HEK293 (cell line): ENCODE measurements at regions not wholly inside any gene's neighbourhood (a gene's known extent, or its start where the extent isn't known, plus 50 kb on each side); places are given as distances from the start of the nearest gene placed in this dataset.

Source experiments
- CTCF ChIP-seq: fragments of 450-650 bp; formaldehyde crosslinking; IDR thresholded peaks from 2 replicates; pipeline ENCODE4 v1.5.1; 2016; ENCODE audit warnings: missing biosample characterization, missing genetic modification characterization
- KLF8 ChIP-seq: fragments of 450-650 bp; formaldehyde crosslinking; IDR thresholded peaks from 2 replicates; pipeline ENCODE4 v1.5.1; 2016; ENCODE audit warnings: missing biosample characterization, missing genetic modification characterization
- MEIS1 ChIP-seq: sonication (generic); formaldehyde crosslinking; IDR thresholded peaks from 2 replicates; pipeline ENCODE4 v1.8.1; 2022; ENCODE audit warnings: missing genetic modification reagents, mild to moderate bottlenecking, borderline replicate concordance
- REST ChIP-seq: fragments of 450-650 bp; formaldehyde crosslinking; IDR thresholded peaks from 2 replicates; pipeline ENCODE4 v1.5.1; 2016; ENCODE audit warnings: missing biosample characterization, missing genetic modification characterization
- TSHZ1 ChIP-seq: fragments of 450-650 bp; formaldehyde crosslinking; IDR thresholded peaks from 2 replicates; pipeline ENCODE4 v1.5.1; 2016; ENCODE audit warnings: missing biosample characterization, missing genetic modification characterization, borderline replicate concordance
- ZNF16 ChIP-seq: fragments of 450-650 bp; formaldehyde crosslinking; IDR thresholded peaks from 2 replicates; pipeline ENCODE4 v1.5.1; 2016; ENCODE audit warnings: low read depth, missing biosample characterization, missing genetic modification characterization
- ZNF274 ChIP-seq, 2 experiments: fragments of 200-500 bp in 1 of 2; fragments of 450-650 bp in 1 of 2; sonication (Bioruptor generic) in 1 of 2; formaldehyde crosslinking in 1 of 2; IDR thresholded peaks; 2 replicates each; pipeline versions ENCODE4 v1.5.1 to v1.6.1; 2014 to 2016; ENCODE audit warnings: borderline replicate concordance in 1 of 2, inconsistent platforms in 1 of 2, low read length in 1 of 2, missing biosample characterization in 1 of 2, missing genetic modification characterization in 1 of 2
- ZNF302 ChIP-seq: fragments of 450-650 bp; formaldehyde crosslinking; IDR thresholded peaks from 2 replicates; pipeline ENCODE4 v1.5.1; 2016; ENCODE audit warnings: missing biosample characterization, missing genetic modification characterization, low read depth
- ZNF366 ChIP-seq: fragments of 450-650 bp; formaldehyde crosslinking; conservative IDR thresholded peaks from 2 replicates; pipeline ENCODE4 v1.5.1; 2016; ENCODE audit warnings: missing biosample characterization, missing genetic modification characterization
- ZNF37A ChIP-seq: fragments of 450-650 bp; IDR thresholded peaks from 2 replicates; pipeline ENCODE4 v1.5.1; 2018; ENCODE audit warnings: missing biosample characterization, missing genetic modification characterization
- ZNF449 ChIP-seq: fragments of 450-650 bp; formaldehyde crosslinking; IDR thresholded peaks from 2 replicates; pipeline ENCODE4 v1.5.1; 2017; ENCODE audit warnings: missing biosample characterization, mild to moderate bottlenecking, missing genetic modification characterization, moderate library complexity

- TF ChIP-seq CTCF (tag by site-specific recombination) = no peak
- no peak for TF ChIP-seq ZNF274 (IDR thresholded peaks at IDR 0.05; ENCODE audit: low read length)
- TF ChIP-seq ZNF274 (tag by site-specific recombination; IDR thresholded peaks at IDR 0.05; ENCODE audit: borderline replicate concordance) = no peak
- TF ChIP-seq ZNF366 = no peak
- no peak for TF ChIP-seq KLF8 (tag by site-specific recombination)
- no peak for TF ChIP-seq ZNF449 (tag by site-specific recombination)
- TF ChIP-seq ZNF302 (tag by site-specific recombination) = no peak
- TF ChIP-seq ZNF37A (tag by site-specific recombination) = no peak
- no peak for TF ChIP-seq MEIS1 (CRISPR knock-in tag)
- TF ChIP-seq ZNF16 (tag by site-specific recombination) = no peak
- no peak for TF ChIP-seq TSHZ1
- TF ChIP-seq REST (tag by site-specific recombination) = no peak
These were observed 142.9 kb downstream of the TFAP2A start for GRCh38 chr6:10271982-10272381.
